ENCODE measurements at regions not wholly inside any gene's neighbourhood (a gene's known extent, or its start where the extent isn't known, plus 50 kb on each side); places are given as distances from the start of the nearest gene placed in this dataset.

GRCh38 chr2:120596990-120597594 is 138.6 kb upstream of the GLI2 start:
- DNase-seq = no peak

GRCh38 chr2:120597595-120598193 is 138.0 kb upstream of the GLI2 start:
- DNase-seq = no peak

- no peak for DNase-seq
Measured at GRCh38 chr2:120598416-120598815, 137.3 kb upstream of the GLI2 start.

GRCh38 chr2:120599072-120599471 is 136.6 kb upstream of the GLI2 start:
- DNase-seq = no peak

GRCh38 chr2:120599656-120600055 is 136.0 kb upstream of the GLI2 start:
- DNase-seq = peak in 1 of 2 experiments; percentile 8

GRCh38 chr2:120600335-120600734 is 135.3 kb upstream of the GLI2 start:
- DNase-seq = no peak

GRCh38 chr2:120600786-120601185 is 134.9 kb upstream of the GLI2 start:
- no peak for DNase-seq

GRCh38 chr2:120601566-120601965 is 134.1 kb upstream of the GLI2 start:
- DNase-seq = no peak

- no peak for DNase-seq
Measured at GRCh38 chr2:120602251-120602650, 133.4 kb upstream of the GLI2 start.

- no peak for DNase-seq
Measured at GRCh38 chr2:120604767-120605166, 130.9 kb upstream of the GLI2 start.

- DNase-seq = peak; percentile 49 to 55
Measured at GRCh38 chr2:120605231-120605935, 130.3 kb upstream of the GLI2 start.

GRCh38 chr2:120606280-120606679 is 129.4 kb upstream of the GLI2 start:
- no peak for DNase-seq

- no peak for DNase-seq
Measured at GRCh38 chr2:120606931-120607330, 128.7 kb upstream of the GLI2 start.

GRCh38 chr2:120607506-120607905 is 128.2 kb upstream of the GLI2 start:
- no peak for DNase-seq

GRCh38 chr2:120607996-120608395 is 127.7 kb upstream of the GLI2 start:
- no peak for DNase-seq

- DNase-seq = no peak
Measured at GRCh38 chr2:120609826-120610395, 125.8 kb upstream of the GLI2 start.

- no peak for DNase-seq
Measured at GRCh38 chr2:120611016-120611415, 124.7 kb upstream of the GLI2 start.

GRCh38 chr2:120611961-120612360 is 123.7 kb upstream of the GLI2 start:
- DNase-seq = no peak

GRCh38 chr2:120612471-120612870 is 123.2 kb upstream of the GLI2 start:
- DNase-seq = no peak

- no peak for DNase-seq
Measured at GRCh38 chr2:120612931-120613330, 122.7 kb upstream of the GLI2 start.

- no peak for DNase-seq
Measured at GRCh38 chr2:120613742-120614571, 121.7 kb upstream of the GLI2 start.

GRCh38 chr2:120614901-120615300 is 120.8 kb upstream of the GLI2 start:
- no peak for DNase-seq

- no peak for DNase-seq
Measured at GRCh38 chr2:120616261-120616660, 119.4 kb upstream of the GLI2 start.

Data from NCI-H187 (cell line).